Ishikawa (cell line): ENCODE measurements at regions not wholly inside any gene's neighbourhood (a gene's known extent, or its start where the extent isn't known, plus 50 kb on each side); places are given as distances from the start of the nearest gene placed in this dataset.

Experiments
- CEBPB ChIP-seq: IDR thresholded peaks from 2 replicates; pipeline ENCODE4 v1.6.1; 2012
- CREB1 ChIP-seq: IDR thresholded peaks from 2 replicates; pipeline ENCODE4 v1.6.1; 2012; ENCODE audit warnings: low read depth
- EGR1 ChIP-seq: IDR thresholded peaks from 2 replicates; pipeline ENCODE4 v1.6.1; 2012
- EP300 ChIP-seq: IDR thresholded peaks from 2 replicates; pipeline ENCODE4 v1.6.1; 2012; ENCODE audit warnings: borderline replicate concordance
- NFIC ChIP-seq: IDR thresholded peaks from 2 replicates; pipeline ENCODE4 v1.6.1; 2012
- RAD21 ChIP-seq: IDR thresholded peaks from 2 replicates; pipeline ENCODE4 v1.6.1; 2012; ENCODE audit warnings: low read depth
- TAF1 ChIP-seq: IDR thresholded peaks from 2 replicates; pipeline ENCODE4 v1.6.1; 2012; ENCODE audit warnings: low read depth, mild to moderate bottlenecking
- TCF12 ChIP-seq: IDR thresholded peaks from 2 replicates; pipeline ENCODE4 v1.6.1; 2012; ENCODE audit warnings: low read depth
- TEAD4 ChIP-seq: IDR thresholded peaks from 2 replicates; pipeline ENCODE4 v1.6.1; 2012
- USF1 ChIP-seq: IDR thresholded peaks from 2 replicates; pipeline ENCODE4 v1.6.1; 2012
- YY1 ChIP-seq: IDR thresholded peaks from 2 replicates; pipeline ENCODE4 v1.6.1; 2012; ENCODE audit warnings: low read depth
- TF ChIP-seq, protein P1 (sequence below): IDR thresholded peaks from 2 replicates; pipeline ENCODE4 v1.6.1; 2012; ENCODE audit warnings: low read depth, mild to moderate bottlenecking
- TF ChIP-seq, protein P2 (sequence below): IDR thresholded peaks from 2 replicates; pipeline ENCODE4 v1.6.1; 2012

DNA sequence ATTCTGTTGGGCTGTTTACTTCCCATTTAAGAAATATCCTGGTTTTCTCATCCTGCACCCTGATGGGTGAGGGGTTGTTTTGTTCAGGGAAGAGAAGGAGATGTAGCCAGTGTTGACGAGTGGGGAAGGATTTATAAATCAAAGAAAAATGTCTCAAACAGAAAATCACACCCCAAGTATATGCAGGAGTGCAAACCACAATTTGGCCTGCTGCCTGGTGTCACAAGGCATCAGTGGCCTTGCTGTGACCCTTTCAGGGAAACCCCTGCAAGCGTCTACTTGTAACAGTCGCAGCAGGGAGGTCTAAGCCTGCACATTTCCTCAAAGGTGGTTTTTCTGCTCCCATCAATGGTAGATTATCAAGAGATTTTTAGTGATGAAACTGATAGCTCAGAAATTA, 132.6 kb upstream of the LRRN1 start:
- TF ChIP-seq, protein P1, sequence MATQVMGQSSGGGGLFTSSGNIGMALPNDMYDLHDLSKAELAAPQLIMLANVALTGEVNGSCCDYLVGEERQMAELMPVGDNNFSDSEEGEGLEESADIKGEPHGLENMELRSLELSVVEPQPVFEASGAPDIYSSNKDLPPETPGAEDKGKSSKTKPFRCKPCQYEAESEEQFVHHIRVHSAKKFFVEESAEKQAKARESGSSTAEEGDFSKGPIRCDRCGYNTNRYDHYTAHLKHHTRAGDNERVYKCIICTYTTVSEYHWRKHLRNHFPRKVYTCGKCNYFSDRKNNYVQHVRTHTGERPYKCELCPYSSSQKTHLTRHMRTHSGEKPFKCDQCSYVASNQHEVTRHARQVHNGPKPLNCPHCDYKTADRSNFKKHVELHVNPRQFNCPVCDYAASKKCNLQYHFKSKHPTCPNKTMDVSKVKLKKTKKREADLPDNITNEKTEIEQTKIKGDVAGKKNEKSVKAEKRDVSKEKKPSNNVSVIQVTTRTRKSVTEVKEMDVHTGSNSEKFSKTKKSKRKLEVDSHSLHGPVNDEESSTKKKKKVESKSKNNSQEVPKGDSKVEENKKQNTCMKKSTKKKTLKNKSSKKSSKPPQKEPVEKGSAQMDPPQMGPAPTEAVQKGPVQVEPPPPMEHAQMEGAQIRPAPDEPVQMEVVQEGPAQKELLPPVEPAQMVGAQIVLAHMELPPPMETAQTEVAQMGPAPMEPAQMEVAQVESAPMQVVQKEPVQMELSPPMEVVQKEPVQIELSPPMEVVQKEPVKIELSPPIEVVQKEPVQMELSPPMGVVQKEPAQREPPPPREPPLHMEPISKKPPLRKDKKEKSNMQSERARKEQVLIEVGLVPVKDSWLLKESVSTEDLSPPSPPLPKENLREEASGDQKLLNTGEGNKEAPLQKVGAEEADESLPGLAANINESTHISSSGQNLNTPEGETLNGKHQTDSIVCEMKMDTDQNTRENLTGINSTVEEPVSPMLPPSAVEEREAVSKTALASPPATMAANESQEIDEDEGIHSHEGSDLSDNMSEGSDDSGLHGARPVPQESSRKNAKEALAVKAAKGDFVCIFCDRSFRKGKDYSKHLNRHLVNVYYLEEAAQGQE: no peak
- TF ChIP-seq USF1 (no peak), YY1 (no peak), TCF12 (no peak), EGR1 (no peak), TAF1 (no peak), RAD21 (no peak), EP300 (no peak), TEAD4 (no peak), CEBPB (no peak), CREB1 (no peak), NFIC (no peak)
- TF ChIP-seq, protein P2, sequence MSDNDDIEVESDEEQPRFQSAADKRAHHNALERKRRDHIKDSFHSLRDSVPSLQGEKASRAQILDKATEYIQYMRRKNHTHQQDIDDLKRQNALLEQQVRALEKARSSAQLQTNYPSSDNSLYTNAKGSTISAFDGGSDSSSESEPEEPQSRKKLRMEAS: no peak
